ENCODE measurements at regions not wholly inside any gene's neighbourhood (a gene's known extent, or its start where the extent isn't known, plus 50 kb on each side); places are given as distances from the start of the nearest gene placed in this dataset.

- no peak for DNase-seq (ENCODE audit: low read depth)
Measured at GRCh38 chr9:129270205-129270604, 92.1 kb upstream of the IER5L start.

GRCh38 chr9:129267141-129267540, 89.1 kb upstream of the IER5L start:
- no peak for DNase-seq (ENCODE audit: low read depth)

- no peak for DNase-seq (ENCODE audit: low read depth)
Measured at GRCh38 chr9:129266536-129266935, 88.5 kb upstream of the IER5L start.

GRCh38 chr9:129264388-129264787, 86.3 kb upstream of the IER5L start:
- DNase-seq (ENCODE audit: low read depth), result no peak

GRCh38 chr9:129263836-129264235, 85.8 kb upstream of the IER5L start:
- no peak for DNase-seq (ENCODE audit: low read depth)

GRCh38 chr9:129262261-129262660, 84.2 kb upstream of the IER5L start:
- DNase-seq (ENCODE audit: low read depth), result no peak

GRCh38 chr9:129259375-129259774, 81.3 kb upstream of the IER5L start:
- no peak for DNase-seq (ENCODE audit: low read depth)

GRCh38 chr9:129258823-129259301, 80.8 kb upstream of the IER5L start:
- no peak for DNase-seq (ENCODE audit: low read depth)

- no peak for DNase-seq (ENCODE audit: low read depth)
Measured at GRCh38 chr9:129258124-129258822, 80.2 kb upstream of the IER5L start.

GRCh38 chr9:129256959-129257713, 79.1 kb upstream of the IER5L start:
- no peak for DNase-seq (ENCODE audit: low read depth)

GRCh38 chr9:129254566-129255287, 76.7 kb upstream of the IER5L start:
- no peak for DNase-seq (ENCODE audit: low read depth)

- DNase-seq (ENCODE audit: low read depth), result no peak
Measured at GRCh38 chr9:129253803-129254381, 75.8 kb upstream of the IER5L start.

- no peak for DNase-seq (ENCODE audit: low read depth)
Measured at GRCh38 chr9:129252937-129253802, 75.1 kb upstream of the IER5L start.

GRCh38 chr9:129250786-129251185, 72.7 kb upstream of the IER5L start:
- DNase-seq (ENCODE audit: low read depth), result no peak

- DNase-seq (ENCODE audit: low read depth), result no peak
Measured at GRCh38 chr9:129247285-129248153, 69.5 kb upstream of the IER5L start.

- no peak for DNase-seq (ENCODE audit: low read depth)
Measured at GRCh38 chr9:129245276-129245675, 67.2 kb upstream of the IER5L start.

- no peak for DNase-seq (ENCODE audit: low read depth)
Measured at GRCh38 chr9:129242971-129243561, 65.0 kb upstream of the IER5L start.

GRCh38 chr9:129242191-129242941, 64.3 kb upstream of the IER5L start:
- DNase-seq (ENCODE audit: low read depth), result no peak

GRCh38 chr9:129241725-129242124, 63.7 kb upstream of the IER5L start:
- DNase-seq (ENCODE audit: low read depth), result no peak
